Parathyroid adenoma (tissue), 2 donors: ENCODE measurements at regions not wholly inside any gene's neighbourhood (a gene's known extent, or its start where the extent isn't known, plus 50 kb on each side); places are given as distances from the start of the nearest gene placed in this dataset.

Source experiments
- H2AFZ ChIP-seq: fragments of 300-600 bp; sonication (generic); one replicate; pipeline ENCODE4 v1.7.0; 2017; ENCODE audit warnings: antibody characterized with exemption, mild to moderate bottlenecking
- H3K27ac ChIP-seq: fragments of 300-600 bp; sonication (generic); one replicate; pipeline ENCODE4 v1.7.0; 2017
- H3K27me3 ChIP-seq: fragments of 300-600 bp; sonication (generic); one replicate; pipeline ENCODE4 v1.7.0; 2017; ENCODE audit warnings: low read length; ENCODE audit not compliant: control insufficient read depth, insufficient read depth
- H3K36me3 ChIP-seq: fragments of 300-600 bp; sonication (generic); one replicate; pipeline ENCODE4 v1.7.0; 2017; ENCODE audit warnings: low read length; ENCODE audit not compliant: control insufficient read depth, insufficient read depth
- H3K4me1 ChIP-seq: fragments of 300-600 bp; sonication (generic); one replicate; pipeline ENCODE4 v1.7.0; 2017; ENCODE audit warnings: control low read depth
- H3K4me2 ChIP-seq: fragments of 300-600 bp; sonication (generic); one replicate; pipeline ENCODE4 v1.7.0; 2017; ENCODE audit warnings: low read length
- H3K4me3 ChIP-seq: fragments of 300-600 bp; sonication (generic); one replicate; pipeline ENCODE4 v1.7.0; 2017; ENCODE audit warnings: low read depth, low read length
- H3K79me2 ChIP-seq: fragments of 300-600 bp; sonication (generic); one replicate; pipeline ENCODE4 v1.7.0; 2017; ENCODE audit warnings: control low read depth
- H3K9ac ChIP-seq: fragments of 300-600 bp; sonication (generic); one replicate; pipeline ENCODE4 v1.7.0; 2017; ENCODE audit warnings: mild to moderate bottlenecking
- H3K9me3 ChIP-seq: fragments of 300-600 bp; sonication (generic); one replicate; pipeline ENCODE4 v1.7.0; 2017; ENCODE audit warnings: low read length; ENCODE audit not compliant: control insufficient read depth
- TF ChIP-seq, protein P1 (sequence below): fragments of 300-600 bp; sonication (generic); IDR thresholded peaks from one replicate; pipeline ENCODE4 v1.7.0; 2017; ENCODE audit warnings: antibody characterized with exemption, mild to moderate bottlenecking
- donor health status: primary hyperparathyroidism.

- TF ChIP-seq, protein P1, sequence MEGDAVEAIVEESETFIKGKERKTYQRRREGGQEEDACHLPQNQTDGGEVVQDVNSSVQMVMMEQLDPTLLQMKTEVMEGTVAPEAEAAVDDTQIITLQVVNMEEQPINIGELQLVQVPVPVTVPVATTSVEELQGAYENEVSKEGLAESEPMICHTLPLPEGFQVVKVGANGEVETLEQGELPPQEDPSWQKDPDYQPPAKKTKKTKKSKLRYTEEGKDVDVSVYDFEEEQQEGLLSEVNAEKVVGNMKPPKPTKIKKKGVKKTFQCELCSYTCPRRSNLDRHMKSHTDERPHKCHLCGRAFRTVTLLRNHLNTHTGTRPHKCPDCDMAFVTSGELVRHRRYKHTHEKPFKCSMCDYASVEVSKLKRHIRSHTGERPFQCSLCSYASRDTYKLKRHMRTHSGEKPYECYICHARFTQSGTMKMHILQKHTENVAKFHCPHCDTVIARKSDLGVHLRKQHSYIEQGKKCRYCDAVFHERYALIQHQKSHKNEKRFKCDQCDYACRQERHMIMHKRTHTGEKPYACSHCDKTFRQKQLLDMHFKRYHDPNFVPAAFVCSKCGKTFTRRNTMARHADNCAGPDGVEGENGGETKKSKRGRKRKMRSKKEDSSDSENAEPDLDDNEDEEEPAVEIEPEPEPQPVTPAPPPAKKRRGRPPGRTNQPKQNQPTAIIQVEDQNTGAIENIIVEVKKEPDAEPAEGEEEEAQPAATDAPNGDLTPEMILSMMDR: no peak
- H3K27me3 ChIP-seq: no peaks in the 10 kb centered on the region
- H3K36me3 ChIP-seq: no peaks in the 10 kb centered on the region
- no peak overlapping the region for H3K4me2 ChIP-seq
- no peak overlapping the region for H3K27ac ChIP-seq
- no peaks in the 10 kb centered on the region for H3K4me1 ChIP-seq
- H3K9me3 ChIP-seq: no peaks in the 10 kb centered on the region
- no peaks in the 10 kb centered on the region for H3K79me2 ChIP-seq
- H3K4me3 ChIP-seq: no peak overlapping the region
- H3K9ac ChIP-seq: no peak overlapping the region
- H2AFZ ChIP-seq: no peak overlapping the region
These were observed 833.8 kb upstream of the KCND2 start for GRCh38 chr7:119439192-119439591.

DNA sequence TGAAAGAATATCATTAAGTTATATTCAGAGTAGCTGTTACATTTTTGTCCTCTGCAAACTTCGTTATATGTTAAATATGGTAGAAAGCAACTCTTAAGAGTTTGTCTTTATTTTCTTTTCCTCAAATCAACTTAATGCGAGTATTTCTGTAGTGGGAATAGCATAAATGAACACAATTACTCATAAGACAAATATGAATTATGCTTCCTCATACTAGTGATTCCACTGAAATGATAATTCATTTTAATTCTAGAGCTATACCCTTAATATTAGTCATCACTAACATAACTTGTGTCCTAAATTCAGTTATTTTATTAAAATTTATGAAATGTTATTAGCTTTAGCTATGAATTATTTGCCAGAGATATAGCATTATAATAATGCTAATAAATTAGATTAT lies 820.6 kb upstream of the KCND2 start:
- Histone ChIP-seq H3K4me1 (no peaks in the 10 kb centered on the region), H3K9me3 (no peaks in the 10 kb centered on the region), H3K36me3 (no peaks in the 10 kb centered on the region), H3K9ac (no peak overlapping the region), H3K4me2 (no peak overlapping the region), H3K79me2 (no peaks in the 10 kb centered on the region), H2AFZ (no peak overlapping the region), H3K27me3 (no peaks in the 10 kb centered on the region), H3K27ac (no peak overlapping the region), H3K4me3 (no peak overlapping the region)
- TF ChIP-seq, protein P1: no peak

- H3K4me2 ChIP-seq: no peak overlapping the region
- no peaks in the 10 kb centered on the region for H3K9me3 ChIP-seq
- no peaks in the 10 kb centered on the region for H3K36me3 ChIP-seq
- H3K4me3 ChIP-seq: no peak overlapping the region
- no peaks in the 10 kb centered on the region for H3K79me2 ChIP-seq
- H3K4me1 ChIP-seq: no peaks in the 10 kb centered on the region
- H3K9ac ChIP-seq: no peak overlapping the region
- H2AFZ ChIP-seq: no peak overlapping the region
- TF ChIP-seq, protein P1: no peak
- H3K27ac ChIP-seq: no peak overlapping the region
- H3K27me3 ChIP-seq: no peaks in the 10 kb centered on the region
These were observed 807.1 kb upstream of the KCND2 start for GRCh38 chr7:119465798-119466305.

DNA sequence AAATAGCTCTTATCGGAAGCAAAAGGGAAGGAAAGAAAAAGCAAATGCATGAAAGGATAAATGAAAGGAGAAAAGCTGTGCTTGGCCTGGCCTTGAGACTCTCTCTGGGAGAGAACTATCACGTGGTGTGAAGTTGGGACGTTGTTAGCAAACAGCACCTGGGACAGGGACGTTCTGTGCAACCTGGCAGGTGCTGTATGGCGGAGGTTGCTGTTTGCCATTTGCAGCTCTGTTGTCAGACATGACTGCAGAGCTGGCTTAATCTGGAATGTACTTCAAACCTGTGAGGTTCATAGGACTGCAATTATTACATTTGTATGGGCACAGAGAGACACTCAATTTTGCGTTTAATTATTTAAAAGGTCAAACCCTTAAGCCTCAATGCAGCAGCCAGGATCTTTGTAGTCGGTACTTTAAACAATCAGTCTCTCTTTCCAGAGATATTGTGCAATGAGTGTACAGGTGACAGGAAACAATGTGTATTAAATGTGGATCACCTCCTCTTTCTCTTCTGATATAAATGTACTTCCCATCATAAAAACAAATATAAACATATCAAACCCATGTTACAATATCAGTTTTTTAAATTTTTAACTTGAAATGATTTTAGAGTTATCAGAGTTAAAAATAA lies 800.5 kb upstream of the KCND2 start:
- Histone ChIP-seq H3K4me1 (no peaks in the 10 kb centered on the region), H3K4me3 (no peak overlapping the region), H3K36me3 (no peaks in the 10 kb centered on the region), H3K9ac (no peak overlapping the region), H3K27ac (no peak overlapping the region), H3K79me2 (no peaks in the 10 kb centered on the region), H3K27me3 (no peaks in the 10 kb centered on the region), H3K4me2 (no peak overlapping the region), H3K9me3 (no peaks in the 10 kb centered on the region), H2AFZ (no peak overlapping the region)
- TF ChIP-seq, protein P1: no peak

DNA sequence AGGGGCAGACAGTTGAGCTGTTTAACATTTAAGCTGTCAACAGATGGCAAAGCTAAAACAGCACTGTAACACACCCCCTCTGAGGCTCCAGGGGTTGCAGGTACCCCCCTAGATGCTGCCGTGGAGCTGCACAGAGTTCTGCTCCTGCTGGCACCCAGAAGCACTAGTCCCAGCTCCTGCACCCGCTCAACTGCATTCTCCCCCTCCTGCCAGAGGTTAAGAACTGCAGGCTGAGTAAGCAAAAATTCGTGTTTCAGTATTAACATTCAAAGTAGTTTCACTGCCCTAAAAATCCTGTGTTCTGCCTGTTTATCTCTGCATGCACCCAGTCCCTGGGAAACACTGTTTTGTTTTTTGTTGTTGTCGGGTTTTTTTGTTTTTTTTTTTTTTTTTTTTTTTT lies 790.8 kb upstream of the KCND2 start:
- no peak overlapping the region for H3K4me3 ChIP-seq
- H3K4me2 ChIP-seq: no peak overlapping the region
- no peak overlapping the region for H2AFZ ChIP-seq
- no peaks in the 10 kb centered on the region for H3K36me3 ChIP-seq
- no peaks in the 10 kb centered on the region for H3K4me1 ChIP-seq
- no peaks in the 10 kb centered on the region for H3K9me3 ChIP-seq
- H3K9ac ChIP-seq: no peak overlapping the region
- no peaks in the 10 kb centered on the region for H3K79me2 ChIP-seq
- no peaks in the 10 kb centered on the region for H3K27me3 ChIP-seq
- H3K27ac ChIP-seq: no peak overlapping the region
- TF ChIP-seq, protein P1: no peak
